ENCODE measurements at regions not wholly inside any gene's neighbourhood (a gene's known extent, or its start where the extent isn't known, plus 50 kb on each side); places are given as distances from the start of the nearest gene placed in this dataset.
"Not testable (repeated sequence)": the region's sequence is repeated elsewhere in the genome, so short reads cannot be mapped to it uniquely, and the experiment has no call there.

DNA sequence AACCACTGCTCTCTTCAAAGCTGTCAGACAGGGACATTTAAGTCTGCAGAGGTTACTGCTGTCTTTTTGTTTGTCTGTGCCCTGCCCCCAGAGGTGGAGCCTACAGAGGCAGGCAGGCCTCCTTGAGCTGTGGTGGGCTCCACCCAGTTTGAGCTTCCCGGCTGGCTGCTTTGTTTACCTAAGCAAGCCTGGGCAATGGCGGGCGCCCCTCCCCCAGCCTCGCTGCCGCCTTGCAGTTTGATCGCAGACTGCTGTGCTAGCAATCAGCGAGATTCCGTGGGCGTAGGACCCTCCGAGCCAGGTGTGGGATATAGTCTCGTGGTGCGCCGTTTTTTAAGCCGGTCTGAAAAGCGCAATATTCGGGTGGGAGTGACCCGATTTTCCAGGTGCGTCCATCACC is 586.9 kb downstream of the HTR1B start:
- TF ChIP-seq SP1 (IDR thresholded peaks at IDR 0.05; ENCODE audit: low read depth); EZH2phosphoT487 (IDR thresholded peaks at IDR 0.05; ENCODE audit: borderline replicate concordance); POLR2A (IDR thresholded peaks at IDR 0.05; ENCODE audit: borderline replicate concordance, extremely low read depth, insufficient read depth, insufficient read length); POLR2AphosphoS5 (IDR thresholded peaks at IDR 0.05; ENCODE audit: low read depth, low read length); TCF7L2 (IDR thresholded peaks at IDR 0.05; ENCODE audit: borderline replicate concordance, extremely low read depth, insufficient read depth, insufficient read length); ELF1 (IDR thresholded peaks at IDR 0.05; ENCODE audit: borderline replicate concordance, low read depth); RAD21 (IDR thresholded peaks at IDR 0.05; ENCODE audit: low read depth); ZFX (IDR thresholded peaks at IDR 0.05); EGR1 (IDR thresholded peaks at IDR 0.05; ENCODE audit: low read depth); EZH2 (IDR thresholded peaks at IDR 0.05): not testable (repeated sequence)
- TF ChIP-seq, protein P1, sequence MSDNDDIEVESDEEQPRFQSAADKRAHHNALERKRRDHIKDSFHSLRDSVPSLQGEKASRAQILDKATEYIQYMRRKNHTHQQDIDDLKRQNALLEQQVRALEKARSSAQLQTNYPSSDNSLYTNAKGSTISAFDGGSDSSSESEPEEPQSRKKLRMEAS (IDR thresholded peaks at IDR 0.05), result not testable (repeated sequence)
- TF ChIP-seq, protein P2, sequence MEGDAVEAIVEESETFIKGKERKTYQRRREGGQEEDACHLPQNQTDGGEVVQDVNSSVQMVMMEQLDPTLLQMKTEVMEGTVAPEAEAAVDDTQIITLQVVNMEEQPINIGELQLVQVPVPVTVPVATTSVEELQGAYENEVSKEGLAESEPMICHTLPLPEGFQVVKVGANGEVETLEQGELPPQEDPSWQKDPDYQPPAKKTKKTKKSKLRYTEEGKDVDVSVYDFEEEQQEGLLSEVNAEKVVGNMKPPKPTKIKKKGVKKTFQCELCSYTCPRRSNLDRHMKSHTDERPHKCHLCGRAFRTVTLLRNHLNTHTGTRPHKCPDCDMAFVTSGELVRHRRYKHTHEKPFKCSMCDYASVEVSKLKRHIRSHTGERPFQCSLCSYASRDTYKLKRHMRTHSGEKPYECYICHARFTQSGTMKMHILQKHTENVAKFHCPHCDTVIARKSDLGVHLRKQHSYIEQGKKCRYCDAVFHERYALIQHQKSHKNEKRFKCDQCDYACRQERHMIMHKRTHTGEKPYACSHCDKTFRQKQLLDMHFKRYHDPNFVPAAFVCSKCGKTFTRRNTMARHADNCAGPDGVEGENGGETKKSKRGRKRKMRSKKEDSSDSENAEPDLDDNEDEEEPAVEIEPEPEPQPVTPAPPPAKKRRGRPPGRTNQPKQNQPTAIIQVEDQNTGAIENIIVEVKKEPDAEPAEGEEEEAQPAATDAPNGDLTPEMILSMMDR (IDR thresholded peaks at IDR 0.05 in 2 of 3, conservative IDR thresholded peaks at IDR 0.05 in 1 of 3; ENCODE audit: borderline replicate concordance in 1 of 3, insufficient read depth in 1 of 3, low read depth in 2 of 3, low read length in 2 of 3), result not testable (repeated sequence)
- TF ChIP-seq, protein P3, sequence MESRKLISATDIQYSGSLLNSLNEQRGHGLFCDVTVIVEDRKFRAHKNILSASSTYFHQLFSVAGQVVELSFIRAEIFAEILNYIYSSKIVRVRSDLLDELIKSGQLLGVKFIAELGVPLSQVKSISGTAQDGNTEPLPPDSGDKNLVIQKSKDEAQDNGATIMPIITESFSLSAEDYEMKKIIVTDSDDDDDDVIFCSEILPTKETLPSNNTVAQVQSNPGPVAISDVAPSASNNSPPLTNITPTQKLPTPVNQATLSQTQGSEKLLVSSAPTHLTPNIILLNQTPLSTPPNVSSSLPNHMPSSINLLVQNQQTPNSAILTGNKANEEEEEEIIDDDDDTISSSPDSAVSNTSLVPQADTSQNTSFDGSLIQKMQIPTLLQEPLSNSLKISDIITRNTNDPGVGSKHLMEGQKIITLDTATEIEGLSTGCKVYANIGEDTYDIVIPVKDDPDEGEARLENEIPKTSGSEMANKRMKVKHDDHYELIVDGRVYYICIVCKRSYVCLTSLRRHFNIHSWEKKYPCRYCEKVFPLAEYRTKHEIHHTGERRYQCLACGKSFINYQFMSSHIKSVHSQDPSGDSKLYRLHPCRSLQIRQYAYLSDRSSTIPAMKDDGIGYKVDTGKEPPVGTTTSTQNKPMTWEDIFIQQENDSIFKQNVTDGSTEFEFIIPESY (IDR thresholded peaks at IDR 0.05; ENCODE audit: extremely low read depth, insufficient replicate concordance, low read length), result not testable (repeated sequence)
- TF ChIP-seq, protein P4, sequence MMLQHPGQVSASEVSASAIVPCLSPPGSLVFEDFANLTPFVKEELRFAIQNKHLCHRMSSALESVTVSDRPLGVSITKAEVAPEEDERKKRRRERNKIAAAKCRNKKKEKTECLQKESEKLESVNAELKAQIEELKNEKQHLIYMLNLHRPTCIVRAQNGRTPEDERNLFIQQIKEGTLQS (IDR thresholded peaks at IDR 0.05), result not testable (repeated sequence)
